ENCODE measurements at regions not wholly inside any gene's neighbourhood (a gene's known extent, or its start where the extent isn't known, plus 50 kb on each side); places are given as distances from the start of the nearest gene placed in this dataset.
"Not testable (repeated sequence)": the region's sequence is repeated elsewhere in the genome, so short reads cannot be mapped to it uniquely, and the experiment has no call there.

DNA sequence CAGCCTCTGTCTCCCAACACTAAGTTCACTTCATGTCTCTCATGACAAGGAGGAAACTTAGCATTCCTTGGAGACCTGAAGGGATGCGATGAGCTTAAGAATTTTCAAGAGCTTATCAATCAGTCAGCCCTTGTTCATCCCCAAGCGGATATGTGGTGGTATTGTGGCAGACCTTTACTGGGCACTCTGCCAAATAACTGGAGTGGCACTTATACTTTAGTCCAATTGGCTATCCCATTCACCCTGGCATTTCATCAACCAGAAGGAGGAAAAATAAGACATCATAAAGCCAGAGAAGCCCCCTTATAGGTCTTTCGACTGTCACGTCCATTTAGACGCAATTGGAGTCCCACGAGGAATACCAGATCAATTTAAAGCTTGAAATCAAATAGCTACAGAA lies 779.4 kb downstream of the FAM181B start:
- TF ChIP-seq POLR2A (IDR thresholded peaks at IDR 0.05; ENCODE audit: low read length); GATA1 (IDR thresholded peaks at IDR 0.05; ENCODE audit: low read depth, low read length): not testable (repeated sequence)
